ENCODE measurements at regions not wholly inside any gene's neighbourhood (a gene's known extent, or its start where the extent isn't known, plus 50 kb on each side); places are given as distances from the start of the nearest gene placed in this dataset.

DNA sequence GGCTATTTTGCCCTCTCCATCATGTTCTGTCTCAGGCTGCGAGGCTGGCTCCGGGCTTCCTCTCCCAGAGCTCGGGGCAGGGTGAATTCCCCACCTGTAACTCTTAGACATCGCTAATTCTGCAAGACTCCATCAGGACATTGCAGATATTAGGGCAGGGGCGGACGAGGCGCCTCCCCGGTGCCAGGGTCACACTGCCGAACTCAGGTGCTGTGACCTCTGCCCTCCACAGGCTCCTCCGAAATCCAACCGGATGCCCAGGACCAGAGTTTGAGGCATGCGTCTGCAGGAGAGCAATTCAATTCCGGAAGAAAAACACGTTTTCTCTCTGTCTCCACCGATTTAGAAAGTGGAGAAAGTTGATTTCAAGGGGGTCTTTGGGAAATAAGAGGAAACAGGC, 542.7 kb downstream of the BRD1 start:
- 30 to 42% methylated on average over 15 of the region's 15 CpGs for WGBS, 2 experiments (ENCODE audit: low coverage in 1 of 2, low lambda C conversion rate in 2 of 2, missing lambda C conversion rate in 2 of 2)
- Histone ChIP-seq H2AFZ (no peak overlapping the region), H3K9me3 (ENCODE audit: low read depth) (no peaks in the 10 kb centered on the region), H4K20me1 (ENCODE audit: insufficient read depth) (no peaks in the 10 kb centered on the region), H3K9ac (no peak overlapping the region), H3K4me2 (ENCODE audit: unreplicated experiment) (no peak overlapping the region), H3K27ac (no peak overlapping the region), H3K27me3 (replicated peaks; ENCODE audit: insufficient read depth) (no peaks in the 10 kb centered on the region), H3F3A (ENCODE audit: insufficient read depth) (no peaks in the 10 kb centered on the region), H3K9me2 (ENCODE audit: insufficient read depth) (no peaks in the 10 kb centered on the region), H3K4me1 (ENCODE audit: insufficient read depth) (no peaks in the 10 kb centered on the region), H3K4me3 (no peak overlapping the region), H3K36me3 (ENCODE audit: low read depth) (no peaks in the 10 kb centered on the region), H3K79me2 (ENCODE audit: insufficient read depth) (no peaks in the 10 kb centered on the region)
- TF ChIP-seq EZH2 (IDR thresholded peaks at IDR 0.05; ENCODE audit: insufficient read depth, poor library complexity, severe bottlenecking) (no peak), EZH2phosphoT487 (IDR thresholded peaks at IDR 0.05; ENCODE audit: insufficient read depth, low read depth) (no peak)
- DNase-seq, result no peak
- in situ Hi-C loops (cut with MboI), result no loop called here

GRCh38 chr22:49284056-49284784, 543.5 kb downstream of the BRD1 start:
- TF ChIP-seq EZH2phosphoT487 (IDR thresholded peaks at IDR 0.05; ENCODE audit: insufficient read depth, low read depth) (no peak), EZH2 (IDR thresholded peaks at IDR 0.05; ENCODE audit: insufficient read depth, poor library complexity, severe bottlenecking) (no peak)
- 40 to 49% methylated on average over 16 to 23 of the region's 23 CpGs for WGBS, 2 experiments (ENCODE audit: low coverage in 1 of 2, low lambda C conversion rate in 2 of 2, missing lambda C conversion rate in 2 of 2)
- in situ Hi-C loops (cut with MboI), result no loop called here
- H3K79me2 ChIP-seq (ENCODE audit: insufficient read depth), result no peaks in the 10 kb centered on the region
- no peaks in the 10 kb centered on the region for H3K9me3 ChIP-seq (ENCODE audit: low read depth)
- no peaks in the 10 kb centered on the region for H3K27me3 ChIP-seq (replicated peaks; ENCODE audit: insufficient read depth)
- no peak for DNase-seq
- no peaks in the 10 kb centered on the region for H3K4me1 ChIP-seq (ENCODE audit: insufficient read depth)
- no peaks in the 10 kb centered on the region for H3K36me3 ChIP-seq (ENCODE audit: low read depth)
- no peak overlapping the region for H2AFZ ChIP-seq
- H3K27ac ChIP-seq, result no peak overlapping the region
- no peaks in the 10 kb centered on the region for H3K9me2 ChIP-seq (ENCODE audit: insufficient read depth)
- H3K4me3 ChIP-seq, result no peak overlapping the region
- no peak overlapping the region for H3K9ac ChIP-seq
- no peaks in the 10 kb centered on the region for H3F3A ChIP-seq (ENCODE audit: insufficient read depth)
- H3K4me2 ChIP-seq (ENCODE audit: unreplicated experiment), result no peak overlapping the region
- H4K20me1 ChIP-seq (ENCODE audit: insufficient read depth), result no peaks in the 10 kb centered on the region

GRCh38 chr22:49282596-49282995, 545.1 kb downstream of the BRD1 start:
- no peak overlapping the region for H3K4me2 ChIP-seq (ENCODE audit: unreplicated experiment)
- 59 to 64% methylated on average over 12 of the region's 12 CpGs for WGBS, 2 experiments (ENCODE audit: low coverage in 1 of 2, low lambda C conversion rate in 2 of 2, missing lambda C conversion rate in 2 of 2)
- H2AFZ ChIP-seq, result no peak overlapping the region
- no peaks in the 10 kb centered on the region for H3K9me3 ChIP-seq (ENCODE audit: low read depth)
- no peaks in the 10 kb centered on the region for H3F3A ChIP-seq (ENCODE audit: insufficient read depth)
- no peaks in the 10 kb centered on the region for H3K9me2 ChIP-seq (ENCODE audit: insufficient read depth)
- no peaks in the 10 kb centered on the region for H3K36me3 ChIP-seq (ENCODE audit: low read depth)
- in situ Hi-C loops (cut with MboI), result no loop called here
- no peak for DNase-seq
- H3K4me1 ChIP-seq (ENCODE audit: insufficient read depth), result no peaks in the 10 kb centered on the region
- H3K27ac ChIP-seq, result no peak overlapping the region
- no peak overlapping the region for H3K4me3 ChIP-seq
- TF ChIP-seq EZH2phosphoT487 (IDR thresholded peaks at IDR 0.05; ENCODE audit: insufficient read depth, low read depth), result no peak
- no peak for TF ChIP-seq EZH2 (IDR thresholded peaks at IDR 0.05; ENCODE audit: insufficient read depth, poor library complexity, severe bottlenecking)
- H3K27me3 ChIP-seq (replicated peaks; ENCODE audit: insufficient read depth), result no peaks in the 10 kb centered on the region
- no peaks in the 10 kb centered on the region for H4K20me1 ChIP-seq (ENCODE audit: insufficient read depth)
- no peak overlapping the region for H3K9ac ChIP-seq
- H3K79me2 ChIP-seq (ENCODE audit: insufficient read depth), result no peaks in the 10 kb centered on the region

- in situ Hi-C loops (cut with MboI), result no loop called here
- no peaks in the 10 kb centered on the region for H3K9me2 ChIP-seq (ENCODE audit: insufficient read depth)
- H3K36me3 ChIP-seq (ENCODE audit: low read depth), result no peaks in the 10 kb centered on the region
- DNase-seq, result no peak
- no peaks in the 10 kb centered on the region for H3F3A ChIP-seq (ENCODE audit: insufficient read depth)
- no peaks in the 10 kb centered on the region for H4K20me1 ChIP-seq (ENCODE audit: insufficient read depth)
- H3K27me3 ChIP-seq (replicated peaks; ENCODE audit: insufficient read depth), result no peaks in the 10 kb centered on the region
- H3K9ac ChIP-seq, result no peak overlapping the region
- H2AFZ ChIP-seq, result no peak overlapping the region
- no peak overlapping the region for H3K27ac ChIP-seq
- no peaks in the 10 kb centered on the region for H3K79me2 ChIP-seq (ENCODE audit: insufficient read depth)
- H3K4me1 ChIP-seq (ENCODE audit: insufficient read depth), result no peaks in the 10 kb centered on the region
- H3K4me2 ChIP-seq (ENCODE audit: unreplicated experiment), result no peak overlapping the region
- TF ChIP-seq EZH2phosphoT487 (IDR thresholded peaks at IDR 0.05; ENCODE audit: insufficient read depth, low read depth), result no peak
- TF ChIP-seq EZH2 (IDR thresholded peaks at IDR 0.05; ENCODE audit: insufficient read depth, poor library complexity, severe bottlenecking), result no peak
- no peaks in the 10 kb centered on the region for H3K9me3 ChIP-seq (ENCODE audit: low read depth)
- 25 to 33% methylated on average over 14 of the region's 14 CpGs for WGBS, 2 experiments (ENCODE audit: low coverage in 1 of 2, low lambda C conversion rate in 2 of 2, missing lambda C conversion rate in 2 of 2)
- H3K4me3 ChIP-seq, result no peak overlapping the region
These were observed 546.0 kb downstream of the BRD1 start for GRCh38 chr22:49281467-49282340.
